OCI-LY7 (cell line): ENCODE measurements at regions not wholly inside any gene's neighbourhood (a gene's known extent, or its start where the extent isn't known, plus 50 kb on each side); places are given as distances from the start of the nearest gene placed in this dataset.
A peak's percentile ranks its signal among the peaks of the same experiment; 100 is the strongest.

ENCODE experiments used
- BruUV-seq: library from RNA; stranded (reverse); fragments of 400-500 nt; replicated peaks from 2 replicates; lab custom pipeline; 2021; lab: Mats Ljungman, UMichigan
- CTCF ChIA-PET: fragments of 300-600 bp; sonication (Branson Sonifier 250); formaldehyde crosslinking; loops from one replicate; lab custom pipeline; 2022; ENCODE audit warnings: antibody characterized with exemption; ENCODE audit not compliant: unreplicated experiment; lab: Charles Lee
- POLR2A ChIA-PET: fragments of 300-600 bp; sonication (Branson Sonifier 250); formaldehyde crosslinking; loops from one replicate; lab custom pipeline; 2022; ENCODE audit warnings: antibody characterized with exemption; lab: Charles Lee
- DNase-seq: peaks from one replicate; pipeline ENCODE4 v3.0.0-alpha.2; 2015; ENCODE audit warnings: low spot score
- H2AFZ ChIP-seq: fragments of 200-600 bp; sonication (generic), shearing (Covaris generic); 2 replicates; pipeline ENCODE4 v1.6.1; 2014; ENCODE audit warnings: mild to moderate bottlenecking, antibody characterized with exemption, low read length, moderate library complexity
- H3K27ac ChIP-seq: fragments of 200-600 bp; sonication (generic); 2 replicates; pipeline ENCODE4 v1.5.1; 2014; ENCODE audit warnings: mixed run types, low read depth, mild to moderate bottlenecking, moderate library complexity, low read length, inconsistent platforms; ENCODE audit not compliant: poor library complexity, severe bottlenecking
- H3K36me3 ChIP-seq: fragments of 200-600 bp; sonication (generic); 2 replicates; pipeline ENCODE4 v1.6.1; 2014; ENCODE audit warnings: mild to moderate bottlenecking, antibody characterized with exemption, low read length, moderate library complexity, mixed read lengths; ENCODE audit not compliant: insufficient read depth
- H3K4me1 ChIP-seq: fragments of 200-600 bp; sonication (generic); 2 replicates; pipeline ENCODE4 v1.5.1; 2014; ENCODE audit warnings: mild to moderate bottlenecking, low read length; ENCODE audit not compliant: insufficient read depth, poor library complexity, severe bottlenecking
- H3K4me2 ChIP-seq: fragments of 200-600 bp; sonication (generic); 2 replicates; pipeline ENCODE4 v1.6.1; 2014; ENCODE audit warnings: mild to moderate bottlenecking, low read length
- H3K4me3 ChIP-seq: fragments of 200-600 bp; sonication (generic); 2 replicates; pipeline ENCODE4 v1.5.1; 2014; ENCODE audit warnings: mild to moderate bottlenecking, low read depth, low read length; ENCODE audit not compliant: poor library complexity, severe bottlenecking
- H3K79me2 ChIP-seq: fragments of 200-600 bp; sonication (generic); 2 replicates; pipeline ENCODE4 v1.6.1; 2016; ENCODE audit warnings: low read depth, mild to moderate bottlenecking, low read length, moderate library complexity, mixed read lengths; ENCODE audit not compliant: insufficient read depth
- H3K9me2 ChIP-seq: fragments of 200-600 bp; sonication (generic); 2 replicates; pipeline ENCODE4 v1.6.1; 2016; ENCODE audit warnings: mild to moderate bottlenecking, low read length, mixed read lengths; ENCODE audit not compliant: insufficient read depth
- H3K9me3 ChIP-seq: fragments of 200-600 bp; sonication (generic); 2 replicates; pipeline ENCODE4 v1.6.1; 2014; ENCODE audit warnings: mild to moderate bottlenecking, mixed run types, low read length, mixed read lengths
- H4K20me1 ChIP-seq: fragments of 200-600 bp; sonication (generic); 2 replicates; pipeline ENCODE4 v1.6.1; 2014; ENCODE audit warnings: mild to moderate bottlenecking, antibody characterized with exemption, low read length, moderate library complexity, mixed read lengths; ENCODE audit not compliant: insufficient read depth
- CTCF ChIP-seq: fragments of 200-600 bp; sonication (generic); conservative IDR thresholded peaks from 2 replicates; pipeline ENCODE4 v1.5.1; 2014; ENCODE audit warnings: mild to moderate bottlenecking, antibody characterized with exemption, low read length, moderate library complexity, mixed read lengths
- EZH2phosphoT487 ChIP-seq: fragments of 200-600 bp; sonication (generic); IDR thresholded peaks from 2 replicates; pipeline ENCODE4 v1.6.1; 2018; ENCODE audit warnings: low read depth, borderline replicate concordance, mild to moderate bottlenecking, mixed run types, antibody characterized with exemption, low read length, moderate library complexity, mixed read lengths
- intact Hi-C: fragments of 100-400 bp; cut with micrococcal nuclease; formaldehyde crosslinking; loops from one replicate; pipeline ENCODE4 v1.10.0; 2022; ENCODE audit not compliant: unreplicated experiment

GRCh38 chr10:110360857-110361474 is 56.2 kb upstream of the SMNDC1 start:
- CTCF ChIA-PET: interaction anchor here (0.8 kb wide), 1 partner anchor 22 kb away, joined by 3 read pairs; no protein-coding TSS in a partner anchor
- intact Hi-C loops: no loop called here
- H3K79me2 ChIP-seq: no peaks in the 10 kb centered on the region
- H3K9me2 ChIP-seq: no peaks in the 10 kb centered on the region
- no peaks in the 10 kb centered on the region for H3K36me3 ChIP-seq
- no peak overlapping the region for H2AFZ ChIP-seq
- H4K20me1 ChIP-seq: no peaks in the 10 kb centered on the region
- H3K4me1 ChIP-seq: peaks cover 55% of the 10 kb centered on the region
- no peaks in the 10 kb centered on the region for H3K9me3 ChIP-seq
- H3K4me3 ChIP-seq: no peak overlapping the region
- H3K4me2 ChIP-seq: no peak overlapping the region
- BruUV-seq: no TSS peak
- POLR2A ChIA-PET: interaction anchor here (0.7 to 1.0 kb wide), 4 partner anchors 57 to 302 kb away, joined by 3 to 5 read pairs (median 3); no protein-coding TSS in a partner anchor
- TF ChIP-seq CTCF (no peak), EZH2phosphoT487 (no peak)
- no peak overlapping the region for H3K27ac ChIP-seq
- no peak for DNase-seq

GRCh38 chr10:110361800-110362456 is 57.2 kb upstream of the SMNDC1 start:
- peaks cover 47% of the 10 kb centered on the region for H3K4me1 ChIP-seq
- H4K20me1 ChIP-seq: no peaks in the 10 kb centered on the region
- no peaks in the 10 kb centered on the region for H3K9me2 ChIP-seq
- no peak overlapping the region for H3K4me3 ChIP-seq
- H3K9me3 ChIP-seq: no peaks in the 10 kb centered on the region
- BruUV-seq: no TSS peak
- no peak for DNase-seq
- no peaks in the 10 kb centered on the region for H3K79me2 ChIP-seq
- intact Hi-C loops: no loop called here
- CTCF ChIA-PET: interaction anchor here (0.8 kb wide), 1 partner anchor 23 kb away, joined by 3 read pairs; no protein-coding TSS in a partner anchor
- H3K36me3 ChIP-seq: no peaks in the 10 kb centered on the region
- H2AFZ ChIP-seq: no peak overlapping the region
- POLR2A ChIA-PET: interaction anchor here (0.6 to 1.0 kb wide), 5 partner anchors 17 to 555 kb away, joined by 3 to 5 read pairs (median 3); no protein-coding TSS in a partner anchor
- TF ChIP-seq EZH2phosphoT487 (no peak), CTCF (no peak)
- 0 out of 2 replicates have a peak overlapping the region, but pooled peaks have one; percentile 2 for H3K4me2 ChIP-seq
- H3K27ac ChIP-seq: no peak overlapping the region
